ENCODE measurements at regions not wholly inside any gene's neighbourhood (a gene's known extent, or its start where the extent isn't known, plus 50 kb on each side); places are given as distances from the start of the nearest gene placed in this dataset.

- no peak for TF ChIP-seq CTCF (optimal IDR thresholded peaks at IDR 0.05 in 1 of 3, IDR thresholded peaks at IDR 0.05 in 1 of 3, conservative IDR thresholded peaks at IDR 0.05 in 1 of 3; ENCODE audit: extremely low read depth in 1 of 3, insufficient read depth in 2 of 3, low read length in 3 of 3)
- TF ChIP-seq EZH2 (IDR thresholded peaks at IDR 0.05; ENCODE audit: low read length), result no peak
These were observed 613.5 kb downstream of the IQCM start for GRCh38 chr4:149202117-149202516.
